GM20431 (cell line): ENCODE measurements at regions not wholly inside any gene's neighbourhood (a gene's known extent, or its start where the extent isn't known, plus 50 kb on each side); places are given as distances from the start of the nearest gene placed in this dataset.

ENCODE experiments used
- in situ Hi-C: fragments of 300-500 bp; cut with MseI, MboI; formaldehyde crosslinking; loops from one replicate; pipeline ENCODE4 v1.15.0; 2020; ENCODE audit warnings: low sequenced_read_pairs; ENCODE audit not compliant: unreplicated experiment

DNA sequence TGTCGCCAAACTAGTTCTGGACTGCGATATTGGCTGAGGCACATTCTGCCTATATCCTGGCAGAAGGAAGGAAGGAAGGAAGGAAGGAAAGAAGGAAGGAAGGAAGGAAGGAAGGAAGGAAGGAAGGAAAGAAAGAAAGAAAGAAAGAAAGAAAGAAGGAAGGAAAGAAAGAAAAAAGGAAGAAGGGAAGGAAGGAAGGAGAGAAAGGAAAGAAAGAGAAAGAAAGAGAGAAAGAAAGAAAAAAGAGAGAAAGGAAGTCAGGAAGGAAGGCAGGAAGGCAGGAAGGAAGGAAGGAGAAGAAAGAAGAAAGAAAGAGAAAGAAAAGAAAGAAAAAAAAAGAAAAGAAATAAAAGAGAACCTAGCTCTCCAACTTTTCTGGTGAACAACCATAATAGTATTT is 587.1 kb downstream of the RBFOX1 start:
- in situ Hi-C loops = no loop called here

GRCh38 chr16:7914748-7915147 is 582.1 kb downstream of the RBFOX1 start:
- in situ Hi-C loops = no loop called here

GRCh38 chr16:7912132-7912531 is 579.5 kb downstream of the RBFOX1 start:
- in situ Hi-C loops = no loop called here

DNA sequence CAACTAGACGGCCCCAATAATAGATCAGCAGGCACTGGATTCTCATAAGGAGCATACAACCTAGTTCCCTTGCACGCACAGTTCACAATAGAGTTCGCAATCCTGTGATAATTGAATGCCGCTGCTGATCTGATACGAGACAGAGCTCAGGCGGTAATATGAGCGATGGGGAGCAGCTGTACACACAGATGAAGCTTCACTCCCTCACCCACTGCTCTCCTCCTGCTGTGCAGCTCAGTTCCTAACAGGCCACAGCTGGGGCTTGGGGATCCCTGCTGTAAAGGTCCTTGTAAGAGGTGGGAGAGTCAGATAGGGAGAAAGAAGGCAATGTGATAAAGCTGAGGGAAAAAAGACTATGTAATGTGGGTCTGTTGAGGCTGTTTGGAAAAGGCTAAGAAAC is 577.5 kb downstream of the RBFOX1 start:
- in situ Hi-C loops = no loop called here

- in situ Hi-C loops = no loop called here
These were observed 555.8 kb downstream of the RBFOX1 start for GRCh38 chr16:7888411-7888810.

- in situ Hi-C loops = no loop called here
These were observed 554.7 kb downstream of the RBFOX1 start for GRCh38 chr16:7887316-7887715.

DNA sequence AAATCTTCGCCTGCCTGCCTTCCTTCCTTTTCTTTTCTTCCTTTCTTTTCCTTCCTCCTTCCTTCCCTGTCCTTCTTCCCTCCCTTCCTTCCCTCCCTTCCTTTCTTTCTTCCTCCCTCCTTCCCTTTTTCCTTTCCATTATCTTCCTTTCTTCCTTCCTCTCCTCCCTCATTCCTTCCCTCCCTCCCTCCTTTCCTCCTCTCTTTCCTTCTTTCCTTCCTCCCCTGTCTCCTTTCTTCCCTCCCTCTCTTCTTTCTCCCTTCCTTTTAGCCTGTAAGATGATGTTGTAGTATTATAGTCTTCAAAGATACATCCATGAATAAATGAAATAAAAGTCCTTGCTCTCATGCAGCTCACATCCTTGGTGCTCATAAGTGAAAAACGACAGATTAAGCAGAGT is 539.3 kb downstream of the RBFOX1 start:
- in situ Hi-C loops = loop anchor here (25.0 kb wide), 1 partner anchor 90 kb away; no protein-coding TSS in a partner anchor

DNA sequence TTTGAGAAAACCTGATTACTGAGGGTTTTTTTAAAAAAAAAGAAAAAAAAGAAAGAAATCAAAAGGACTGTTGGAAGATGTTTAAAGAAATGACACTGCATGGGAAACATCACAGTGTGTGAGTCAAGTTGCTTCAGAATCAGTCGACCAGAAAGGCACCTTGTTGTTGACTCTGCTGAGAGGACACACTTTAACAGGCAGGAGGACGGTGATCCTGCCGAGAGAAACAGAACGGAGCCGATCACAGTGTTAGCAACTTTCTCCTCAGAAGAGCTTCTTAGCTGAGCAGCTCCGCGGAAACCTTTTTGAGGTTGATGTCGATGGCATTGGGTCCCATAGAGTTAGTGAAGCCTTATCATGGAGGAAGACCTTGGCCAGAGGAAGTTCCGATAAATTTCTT is 538.7 kb downstream of the RBFOX1 start:
- in situ Hi-C loops = loop anchor here (25.0 kb wide), 1 partner anchor 91 kb away; no protein-coding TSS in a partner anchor

DNA sequence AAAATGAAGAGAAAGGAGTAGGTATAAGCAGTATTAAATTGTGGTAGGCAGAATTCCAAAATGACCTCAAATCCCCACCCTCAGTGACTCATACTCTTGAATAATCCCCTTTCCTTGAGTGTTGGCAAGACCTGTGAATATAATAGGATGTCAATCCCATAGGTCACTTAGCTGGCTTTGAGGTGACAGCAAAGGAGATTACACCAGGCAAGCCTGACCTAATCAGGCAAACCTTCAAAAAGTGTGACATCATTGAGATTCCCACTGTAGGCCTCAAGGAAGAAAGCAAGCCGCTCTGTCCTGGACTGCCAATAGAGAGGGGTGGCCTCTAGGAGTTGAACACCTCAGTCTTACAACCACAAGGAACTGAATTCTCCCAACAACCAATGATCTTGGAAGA is 535.2 kb downstream of the RBFOX1 start:
- in situ Hi-C loops = loop anchor here (25.0 kb wide), 1 partner anchor 94 kb away; no protein-coding TSS in a partner anchor

GRCh38 chr16:7866144-7866543 is 533.5 kb downstream of the RBFOX1 start:
- in situ Hi-C loops = loop anchor here (25.0 kb wide), 1 partner anchor 96 kb away; no protein-coding TSS in a partner anchor

DNA sequence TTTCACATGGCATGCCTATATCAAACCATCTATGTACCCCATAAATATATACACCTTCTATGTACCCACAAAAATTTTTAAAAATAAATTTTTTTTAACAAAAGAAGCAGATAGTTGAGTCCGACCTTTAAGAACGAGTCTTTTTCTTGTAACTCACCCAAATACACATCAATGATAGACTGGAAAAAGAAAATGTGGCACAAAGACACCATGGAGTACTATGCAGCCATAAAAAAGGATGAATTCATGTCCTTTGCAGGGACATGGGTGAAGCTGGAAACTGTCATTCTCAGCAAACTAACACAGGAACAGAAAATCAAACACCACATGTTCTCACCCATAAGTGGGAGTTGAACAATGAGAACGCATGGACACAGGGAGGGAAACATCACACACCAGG is 532.7 kb downstream of the RBFOX1 start:
- in situ Hi-C loops = loop anchor here (25.0 kb wide), 1 partner anchor 97 kb away; no protein-coding TSS in a partner anchor

DNA sequence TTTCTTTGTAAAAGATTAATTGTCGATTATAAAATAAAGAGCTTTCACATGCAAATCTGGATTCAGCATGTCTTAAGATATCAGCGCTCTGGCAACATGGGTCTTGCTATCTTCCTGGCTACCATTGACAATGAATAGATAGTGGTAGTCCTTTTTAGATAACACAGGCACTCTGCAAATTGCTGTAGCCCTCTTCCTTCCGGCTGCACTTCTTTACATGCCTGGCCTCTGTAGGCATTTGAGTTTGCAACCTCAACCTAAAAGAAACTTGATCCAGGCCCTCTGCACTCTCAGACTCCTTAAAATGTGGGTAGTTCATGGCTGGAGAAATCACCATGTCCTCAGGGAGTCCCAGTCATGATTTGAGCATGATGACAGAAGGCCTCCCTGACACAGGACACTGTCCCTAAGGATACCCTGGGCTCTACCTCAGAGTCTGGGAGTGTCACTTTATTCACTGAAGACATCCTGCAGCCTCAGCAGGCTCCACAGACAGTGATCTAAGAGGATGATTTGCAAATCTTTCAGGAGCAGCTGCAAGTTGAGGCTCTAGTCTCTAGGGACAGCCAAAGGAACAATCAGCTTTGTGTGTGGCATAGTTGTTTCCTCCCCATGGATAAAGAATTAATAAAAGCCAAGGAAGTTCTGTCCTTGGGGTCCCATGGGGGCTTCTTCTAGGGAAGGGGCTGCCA is 529.4 kb downstream of the RBFOX1 start:
- in situ Hi-C loops = loop anchor here (25.0 kb wide), 1 partner anchor 100 kb away; no protein-coding TSS in a partner anchor

DNA sequence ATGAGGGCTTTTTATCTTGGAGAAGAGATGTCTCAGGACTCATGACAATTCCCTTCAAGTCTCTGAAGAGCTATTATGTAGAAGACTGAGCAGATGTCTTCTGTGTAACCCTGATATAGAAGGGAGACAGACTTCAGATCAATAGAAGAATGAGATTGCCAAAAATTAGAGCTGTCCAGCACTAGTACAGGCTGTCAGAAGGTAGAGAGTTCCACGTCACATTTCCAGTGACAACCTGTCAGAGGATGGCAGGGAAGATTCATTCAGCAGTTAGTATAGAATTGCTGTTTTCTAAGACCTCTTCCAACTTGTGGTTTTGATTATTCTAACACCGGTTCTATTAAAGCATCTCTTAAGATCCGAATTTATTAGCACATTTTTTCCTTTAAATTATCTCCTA is 520.6 kb downstream of the RBFOX1 start:
- in situ Hi-C loops = loop anchor here (25.0 kb wide), 1 partner anchor 109 kb away; no protein-coding TSS in a partner anchor

DNA sequence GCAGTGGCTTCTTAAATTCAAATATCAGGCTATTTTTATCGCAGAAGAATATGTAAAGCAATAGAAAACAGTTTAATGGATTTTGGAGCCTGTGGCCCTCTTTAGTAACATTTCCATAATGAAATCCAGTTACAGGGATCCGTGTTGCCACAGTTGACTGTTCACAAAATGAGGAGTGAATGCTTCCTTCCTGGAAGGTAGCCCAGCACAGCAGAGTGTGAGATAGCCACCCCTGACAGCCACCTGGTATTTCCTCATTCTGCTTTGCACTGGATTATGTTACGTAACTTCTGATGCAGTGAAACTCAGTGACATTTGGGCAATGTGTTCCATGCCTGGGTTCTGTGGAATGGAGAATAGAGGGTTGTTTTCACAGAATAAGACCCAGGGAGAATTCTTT is 517.2 kb downstream of the RBFOX1 start:
- in situ Hi-C loops = loop anchor here (25.0 kb wide), 1 partner anchor 112 kb away; no protein-coding TSS in a partner anchor

GRCh38 chr16:7843261-7843660 is 510.6 kb downstream of the RBFOX1 start:
- in situ Hi-C loops = no loop called here

- in situ Hi-C loops = no loop called here
These were observed 506.9 kb downstream of the RBFOX1 start for GRCh38 chr16:7839568-7839967.

DNA sequence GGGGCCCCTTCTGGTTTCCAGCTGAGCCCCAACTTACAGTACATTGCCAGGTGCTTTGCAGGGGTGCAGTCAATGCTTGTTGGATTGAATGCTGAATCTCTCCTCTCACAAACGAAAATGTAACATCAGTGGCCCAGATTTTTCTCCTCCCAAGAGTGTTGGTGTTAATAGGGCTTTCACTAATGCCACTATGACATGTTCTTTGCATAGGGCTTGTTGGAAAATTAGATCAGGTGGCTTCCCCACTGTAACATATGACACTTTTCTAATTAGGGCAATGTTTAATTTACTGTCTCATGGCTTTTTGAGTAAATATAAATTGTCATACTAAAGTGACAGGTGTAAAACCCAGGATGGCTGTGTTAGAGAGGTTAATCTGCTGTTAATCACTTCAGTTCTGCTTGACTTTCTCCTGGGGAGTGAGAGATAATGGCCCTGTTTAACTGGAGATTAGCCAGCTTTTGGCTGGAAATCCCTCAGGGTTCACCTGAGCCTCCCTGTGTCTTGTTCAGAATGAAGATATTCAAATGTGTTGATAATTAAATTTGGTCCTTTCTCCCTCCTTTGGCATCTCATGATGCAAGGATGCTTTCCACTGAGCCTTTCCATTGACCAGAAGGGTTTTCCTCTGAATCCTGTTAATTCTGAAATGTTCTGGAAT is 502.3 kb downstream of the RBFOX1 start:
- in situ Hi-C loops = no loop called here

GRCh38 chr16:7820816-7821215 is 488.2 kb downstream of the RBFOX1 start:
- in situ Hi-C loops = no loop called here

DNA sequence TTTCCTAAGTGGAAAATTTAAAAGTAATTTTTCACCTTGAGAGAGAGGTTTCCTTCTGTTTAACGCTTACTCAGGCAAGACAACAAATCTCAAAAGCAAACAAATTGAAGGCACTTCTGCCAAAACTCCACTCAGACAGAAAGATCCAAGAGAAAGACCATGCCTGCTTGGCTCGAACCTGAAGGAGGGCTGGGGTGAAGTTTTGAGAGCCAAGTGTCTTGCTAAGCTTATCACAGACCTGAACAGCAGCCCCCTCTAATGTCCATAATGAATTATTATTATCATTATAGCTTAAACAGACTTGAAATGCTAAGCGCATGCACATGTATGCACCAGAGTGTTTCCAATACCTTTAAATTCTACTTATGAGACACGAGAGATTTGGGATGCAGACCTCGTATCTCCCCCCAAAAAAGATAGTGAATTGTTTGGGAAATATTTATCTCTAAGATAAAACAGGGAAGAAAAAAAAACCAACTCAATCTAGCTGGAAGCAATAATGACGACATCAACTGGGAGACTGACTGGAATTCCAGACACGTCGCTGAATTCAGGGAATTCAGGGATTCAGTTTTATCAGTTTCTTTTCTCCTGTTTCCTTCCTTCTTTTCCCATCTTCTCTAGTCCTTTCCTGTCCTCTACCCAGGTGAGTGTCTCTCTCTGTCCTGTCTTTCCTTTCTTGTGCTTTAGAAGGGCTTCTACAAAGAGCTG is 473.2 kb downstream of the RBFOX1 start:
- in situ Hi-C loops = no loop called here

GRCh38 chr16:7804635-7805195 is 472.1 kb downstream of the RBFOX1 start:
- in situ Hi-C loops = no loop called here
